Jurkat, Clone E6-1 (cell line): ENCODE measurements at regions not wholly inside any gene's neighbourhood (a gene's known extent, or its start where the extent isn't known, plus 50 kb on each side); places are given as distances from the start of the nearest gene placed in this dataset.
A peak's percentile ranks its signal among the peaks of the same experiment; 100 is the strongest.

Experiments
- DNase-seq: peaks from one replicate; pipeline ENCODE4 v3.0.0-alpha.2; 2011; ENCODE audit warnings: low read depth, low spot score
- H3K4me3 ChIP-seq: 2 replicates; pipeline ENCODE4 v1.5.1; 2011; ENCODE audit warnings: mild to moderate bottlenecking, low read length, control low read depth, moderate library complexity

DNA sequence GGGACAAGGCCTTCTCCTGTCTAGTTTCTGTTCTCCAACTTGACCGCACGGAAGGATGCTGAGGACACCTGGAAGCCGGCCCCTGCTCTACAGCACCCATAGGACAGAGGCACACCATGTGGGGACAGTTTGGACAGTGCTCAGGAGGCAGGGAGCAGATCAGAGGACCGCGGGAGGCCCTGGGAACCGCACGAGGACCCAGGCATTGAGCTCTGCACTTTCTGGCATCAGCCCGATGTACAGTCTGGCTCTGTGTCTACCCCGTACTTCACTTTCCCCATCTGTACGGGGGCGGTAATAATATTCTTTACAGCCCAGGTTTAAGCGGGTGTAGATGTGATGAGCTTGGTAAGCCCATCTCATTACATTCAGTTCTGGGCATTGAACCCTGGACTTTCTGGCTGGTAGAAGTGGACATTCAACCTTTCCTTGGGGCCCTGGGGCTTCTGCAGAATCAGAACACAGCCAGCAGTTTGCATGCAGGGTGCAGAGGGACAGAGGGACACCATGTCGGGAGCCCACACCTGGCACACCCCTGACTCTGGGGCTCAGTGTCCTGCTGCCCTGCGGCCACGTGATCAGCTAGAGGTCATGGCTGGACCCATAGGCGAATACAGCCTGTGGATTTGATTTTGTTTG lies 258.7 kb downstream of the SEC14L1 start:
- no peak overlapping the region for H3K4me3 ChIP-seq
- no peak for DNase-seq

DNA sequence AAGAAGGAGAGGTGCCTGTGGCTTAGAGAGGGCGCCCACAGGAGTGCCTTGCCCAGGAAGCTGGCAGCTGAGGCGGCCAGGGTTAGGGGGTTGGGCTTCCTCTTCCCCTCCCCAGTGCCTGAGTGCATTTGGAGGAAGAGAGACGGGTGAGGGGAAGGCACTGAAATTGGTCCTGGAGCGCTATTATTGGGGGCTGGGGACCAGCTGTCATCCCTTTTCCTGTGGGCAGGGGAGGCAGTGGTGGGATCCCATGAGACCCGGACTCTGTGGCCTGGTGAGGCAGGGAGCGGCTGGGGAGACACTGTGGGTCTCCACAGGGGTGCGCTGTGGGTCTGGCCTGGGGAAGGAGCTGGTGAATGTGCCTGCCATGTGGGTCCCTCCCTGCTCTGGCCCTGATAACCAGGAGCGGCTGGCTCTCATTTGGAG lies 259.7 kb downstream of the SEC14L1 start:
- H3K4me3 ChIP-seq = peak overlapping the region; percentile 14
- DNase-seq = peak; percentile 56

DNA sequence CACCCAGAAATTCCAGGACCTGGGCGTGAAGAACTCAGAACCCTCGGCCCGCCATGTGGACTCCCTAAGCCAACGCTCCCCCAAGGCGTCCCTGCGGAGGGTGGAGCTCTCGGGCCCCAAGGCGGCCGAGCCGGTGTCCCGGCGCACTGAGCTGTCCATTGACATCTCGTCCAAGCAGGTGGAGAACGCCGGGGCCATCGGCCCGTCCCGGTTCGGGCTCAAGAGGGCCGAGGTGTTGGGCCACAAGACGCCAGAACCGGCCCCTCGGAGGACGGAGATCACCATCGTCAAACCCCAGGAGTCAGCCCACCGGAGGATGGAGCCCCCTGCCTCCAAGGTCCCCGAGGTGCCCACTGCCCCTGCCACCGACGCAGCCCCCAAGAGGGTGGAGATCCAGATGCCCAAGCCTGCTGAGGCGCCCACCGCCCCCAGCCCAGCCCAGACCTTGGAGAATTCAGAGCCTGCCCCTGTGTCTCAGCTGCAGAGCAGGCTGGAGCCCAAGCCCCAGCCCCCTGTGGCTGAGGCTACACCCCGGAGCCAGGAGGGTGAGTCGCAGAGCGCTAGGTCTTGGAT lies 261.5 kb downstream of the SEC14L1 start:
- no peak overlapping the region for H3K4me3 ChIP-seq
- DNase-seq = no peak

DNA sequence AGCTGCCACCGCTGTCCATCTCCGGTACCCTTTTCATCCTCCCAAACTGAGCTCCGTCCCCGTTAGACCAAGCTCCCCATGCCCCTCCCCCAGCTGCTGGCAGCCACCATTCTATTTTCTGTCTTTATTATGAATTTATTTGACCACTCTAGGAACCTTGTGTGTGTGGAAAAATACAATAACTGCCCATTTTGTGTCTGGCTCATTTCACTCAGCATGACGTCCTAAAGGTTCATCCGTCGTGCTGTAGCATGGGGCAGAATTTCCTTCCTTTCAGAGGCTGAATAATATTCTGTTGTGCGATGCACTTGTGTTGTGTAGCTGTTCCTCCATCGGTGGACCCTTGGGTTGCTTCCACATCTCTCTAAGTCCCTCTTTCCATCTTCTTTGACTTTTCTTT lies 263.1 kb downstream of the SEC14L1 start:
- no peak for DNase-seq
- H3K4me3 ChIP-seq = no peak overlapping the region

DNA sequence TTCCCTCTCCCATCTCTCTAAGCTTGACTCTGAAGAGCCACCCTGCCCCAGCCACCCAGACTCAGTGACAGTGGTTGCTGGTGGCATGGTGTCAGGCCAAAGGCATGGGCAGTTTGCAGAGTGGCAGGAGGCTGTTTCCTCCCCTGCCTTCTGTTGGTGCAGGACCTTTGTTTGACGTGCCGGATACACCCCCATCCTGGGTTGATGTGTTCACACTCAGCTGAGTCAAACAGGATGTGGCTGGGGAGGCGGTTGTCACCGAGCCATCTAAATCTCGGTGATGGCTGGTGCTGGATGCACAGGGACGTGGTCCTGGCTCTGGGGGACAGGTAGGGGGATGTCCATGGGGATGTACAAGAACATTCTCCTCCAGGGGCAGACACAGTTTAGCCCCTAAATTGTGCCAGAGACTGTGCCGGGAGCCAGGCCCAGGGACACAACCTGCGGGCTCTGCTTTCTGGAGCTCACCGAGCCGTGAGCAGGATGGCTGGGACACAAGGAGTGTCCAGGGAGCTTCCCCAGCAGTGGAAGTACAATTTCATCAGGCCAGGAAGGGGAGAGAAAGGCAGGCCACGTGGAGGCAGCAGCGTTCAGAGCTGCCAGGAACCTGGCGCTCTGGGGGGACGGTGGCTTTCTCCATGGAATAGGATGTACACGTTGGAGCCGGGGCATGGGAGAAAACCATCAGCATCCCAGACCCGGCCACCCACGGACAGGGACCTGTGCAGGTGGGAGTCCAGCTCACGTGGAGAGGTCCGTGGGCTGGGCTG lies 264.2 kb downstream of the SEC14L1 start:
- peak; percentile 91 for DNase-seq
- H3K4me3 ChIP-seq = peak overlapping the region; percentile 46

DNA sequence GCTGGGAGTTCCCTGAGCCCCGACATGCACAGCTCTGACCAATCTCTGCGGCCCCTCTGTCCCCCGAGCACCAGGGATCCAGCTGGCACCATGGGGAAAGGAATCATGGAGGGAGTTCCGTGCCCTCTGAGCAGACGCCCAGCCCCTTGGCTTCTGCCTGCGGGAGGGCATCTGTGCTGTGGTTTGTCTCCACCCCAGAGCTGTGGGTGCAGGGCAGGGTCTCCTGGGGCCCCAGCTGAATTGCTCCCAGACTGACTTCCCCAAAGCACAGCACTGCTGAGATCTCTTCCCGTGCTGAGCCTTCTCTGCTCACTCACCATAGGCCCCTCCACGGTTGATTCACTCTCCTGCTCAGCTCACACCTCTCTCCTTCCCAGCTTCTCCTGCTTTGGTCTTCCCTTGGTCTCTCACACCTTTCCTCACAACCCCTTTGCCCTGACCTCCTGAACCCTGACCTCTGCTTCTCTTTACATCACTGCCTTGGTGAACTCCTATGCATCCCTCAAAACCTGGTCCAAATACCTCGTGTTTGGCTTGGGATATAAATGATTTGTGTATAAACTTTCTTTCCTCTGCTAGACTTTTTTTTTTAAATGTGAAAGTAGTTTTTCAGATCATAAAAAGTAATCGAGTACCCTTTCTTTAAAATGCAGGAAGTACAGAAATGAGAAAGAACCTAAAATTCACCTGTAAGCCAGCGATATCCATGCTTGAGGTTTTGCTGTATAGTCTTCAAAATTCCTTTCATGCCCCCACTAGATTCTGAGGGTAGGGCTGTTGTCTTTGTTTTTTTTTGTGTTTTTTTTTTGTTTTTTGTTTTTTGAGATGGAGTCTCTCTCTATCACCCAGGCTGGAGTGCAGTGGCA lies 265.3 kb downstream of the SEC14L1 start:
- peak; percentile 53 for DNase-seq
- peak overlapping the region; percentile 46 for H3K4me3 ChIP-seq

DNA sequence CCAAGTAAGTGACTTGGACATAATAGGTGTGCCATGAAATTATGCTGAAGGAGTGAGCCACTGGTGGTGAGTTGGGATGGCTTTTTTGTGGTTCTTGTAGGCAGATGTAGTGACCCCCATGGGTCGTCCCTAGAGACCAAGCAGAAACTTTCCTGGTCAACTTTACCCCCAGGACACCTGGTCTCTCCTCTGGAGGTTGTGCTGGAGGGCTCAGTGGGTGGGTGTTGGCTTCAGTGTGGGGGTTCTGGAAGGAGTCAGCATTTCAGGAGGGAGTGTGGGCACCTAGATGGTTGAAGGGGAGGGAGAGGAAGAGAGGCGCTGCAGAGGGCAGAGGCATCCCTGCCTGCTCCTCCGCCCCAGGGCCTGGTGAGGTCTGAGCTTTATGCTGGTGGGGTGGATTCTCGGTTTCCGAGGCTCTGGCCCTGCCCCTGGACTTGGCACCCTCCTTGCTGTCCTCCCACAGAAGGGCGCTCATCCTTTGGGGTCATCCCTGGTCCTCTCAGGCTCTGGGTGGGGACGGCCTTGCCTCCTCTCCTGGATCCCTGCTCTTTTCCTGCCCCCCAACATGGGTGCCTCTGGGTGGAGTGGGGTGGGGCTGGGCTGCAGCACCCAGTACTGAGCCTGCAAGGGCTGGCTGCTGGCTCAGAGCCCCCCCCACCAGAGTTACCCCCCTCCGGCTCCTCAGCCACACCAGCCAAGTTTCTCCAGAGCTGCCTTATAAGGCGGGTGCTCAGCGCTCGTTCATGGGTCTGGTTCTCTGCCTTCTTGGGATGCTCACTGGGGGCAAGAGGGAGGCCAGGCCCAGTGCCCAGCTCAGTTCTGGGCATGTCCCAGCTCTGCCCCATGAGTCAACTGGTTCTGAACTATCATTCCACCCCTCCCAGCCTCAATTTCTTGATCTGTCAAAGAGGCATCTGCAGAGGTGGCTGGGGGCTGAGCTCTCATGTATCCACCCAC lies 266.8 kb downstream of the SEC14L1 start:
- no peak overlapping the region for H3K4me3 ChIP-seq
- no peak for DNase-seq

DNA sequence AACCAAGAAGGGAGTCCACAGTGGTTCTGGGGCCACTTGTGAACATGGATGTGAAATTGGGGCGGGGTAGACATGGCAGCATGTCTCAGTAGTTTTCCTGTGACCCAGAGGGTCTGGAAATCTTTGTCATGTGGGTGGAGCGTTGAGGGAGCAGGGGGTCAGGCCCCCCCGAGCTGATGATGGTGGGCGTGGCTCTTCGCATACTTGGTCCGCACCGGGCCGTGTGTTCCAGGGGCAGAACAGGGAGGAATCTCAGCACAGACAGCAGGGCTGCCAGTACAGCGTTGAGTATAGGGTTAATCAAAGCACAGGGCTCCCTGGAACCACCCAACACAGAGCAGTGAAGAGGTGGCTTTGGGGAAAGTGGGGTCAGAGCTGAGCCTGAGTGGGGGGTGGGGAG lies 267.5 kb downstream of the SEC14L1 start:
- DNase-seq = no peak

DNA sequence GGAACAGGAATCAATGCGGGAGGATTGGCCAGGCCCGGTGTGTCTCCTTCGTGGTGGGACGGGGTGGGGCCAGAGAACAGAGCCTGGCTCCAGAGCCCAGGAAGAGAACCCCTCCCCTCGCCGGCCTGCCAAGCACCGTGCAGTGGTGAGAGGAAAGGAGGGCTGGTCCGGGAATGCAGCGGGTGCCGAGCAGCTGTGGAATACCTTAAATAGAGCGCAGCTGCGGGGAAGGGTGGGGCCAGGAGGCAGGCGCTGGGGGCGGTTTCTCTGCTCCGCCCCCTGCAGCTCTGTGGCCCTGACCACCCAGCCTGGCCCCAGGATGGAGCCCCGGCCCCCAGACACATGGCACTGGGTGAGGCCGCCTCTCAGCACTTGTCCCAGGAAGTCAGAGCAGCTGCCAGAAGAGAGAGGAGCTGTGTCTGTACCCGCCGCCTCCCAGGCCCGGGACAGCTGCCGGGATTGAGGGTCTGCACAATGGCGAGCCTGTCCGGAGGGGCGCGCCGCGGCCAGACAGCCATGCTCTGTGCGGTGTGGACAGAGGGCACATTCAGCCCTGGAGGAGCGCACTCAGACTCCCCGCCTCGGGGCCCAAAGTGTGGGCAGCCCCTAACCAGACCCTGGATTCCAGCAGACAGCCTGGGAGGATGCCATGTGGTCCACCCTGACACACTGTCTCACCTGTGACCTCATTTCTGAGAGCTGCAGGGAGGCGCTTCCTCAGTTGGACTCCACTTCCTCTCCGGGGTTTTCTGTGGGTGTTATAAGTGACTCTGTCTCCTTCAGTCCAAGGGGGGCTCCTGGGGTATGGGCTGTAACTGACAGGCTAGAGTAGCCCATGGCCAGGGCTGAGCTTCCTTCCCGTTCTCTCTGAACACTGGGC lies 268.8 kb downstream of the SEC14L1 start:
- H3K4me3 ChIP-seq = no peak overlapping the region
- no peak for DNase-seq

More for the DNA sequence above, 267.5 kb downstream of the SEC14L1 start:
- no peak overlapping the region for H3K4me3 ChIP-seq

DNA sequence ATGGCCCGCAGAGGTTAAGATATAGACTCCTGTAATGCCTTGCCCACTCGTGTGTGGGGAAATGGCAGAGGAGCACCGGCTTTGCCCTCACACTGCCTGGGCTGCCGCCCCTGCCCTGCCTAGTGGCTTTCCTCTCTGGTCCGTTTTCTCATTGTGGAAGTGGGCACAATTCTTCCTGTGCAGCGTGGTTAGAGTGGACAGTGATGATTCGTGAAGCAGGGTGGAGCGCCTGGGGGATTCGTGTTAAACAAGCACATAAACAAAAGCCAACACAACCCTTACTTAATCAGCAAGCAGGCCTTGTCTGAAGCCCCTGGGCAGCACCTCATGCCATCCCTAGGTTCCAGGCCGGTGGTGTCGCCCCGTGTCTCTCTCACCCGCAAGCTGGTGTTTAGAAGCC lies 269.7 kb downstream of the SEC14L1 start:
- no peak for DNase-seq
- H3K4me3 ChIP-seq = no peak overlapping the region

DNA sequence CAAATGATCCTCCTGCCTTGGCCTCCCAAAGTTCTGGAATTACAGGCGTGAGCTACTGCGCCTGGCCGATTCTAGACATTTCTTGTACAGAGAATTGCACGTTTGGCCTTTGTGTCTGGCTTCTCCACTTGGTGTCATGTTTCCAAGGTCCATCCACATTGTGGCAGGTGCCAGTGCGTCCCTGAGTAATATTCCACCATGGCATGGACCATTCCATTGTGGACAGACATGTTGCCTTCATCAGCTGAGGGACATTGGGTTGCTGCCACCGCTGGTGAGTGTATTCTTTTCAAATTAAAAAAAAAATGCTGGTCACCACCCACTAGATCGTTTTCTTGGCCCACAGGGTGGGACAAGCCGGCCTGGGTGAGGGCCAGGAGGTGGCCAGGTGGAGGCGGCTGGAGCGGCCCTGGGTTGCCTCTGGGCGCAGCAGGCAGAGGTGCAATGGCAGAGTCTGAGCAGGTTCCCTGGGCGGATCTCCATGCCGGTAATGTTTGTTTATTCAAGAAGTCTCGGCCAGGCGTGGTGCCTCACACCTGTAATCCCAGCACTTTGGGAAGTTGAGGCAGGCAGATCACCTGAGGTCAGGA lies 274.1 kb downstream of the SEC14L1 start:
- no peak overlapping the region for H3K4me3 ChIP-seq
- no peak for DNase-seq

DNA sequence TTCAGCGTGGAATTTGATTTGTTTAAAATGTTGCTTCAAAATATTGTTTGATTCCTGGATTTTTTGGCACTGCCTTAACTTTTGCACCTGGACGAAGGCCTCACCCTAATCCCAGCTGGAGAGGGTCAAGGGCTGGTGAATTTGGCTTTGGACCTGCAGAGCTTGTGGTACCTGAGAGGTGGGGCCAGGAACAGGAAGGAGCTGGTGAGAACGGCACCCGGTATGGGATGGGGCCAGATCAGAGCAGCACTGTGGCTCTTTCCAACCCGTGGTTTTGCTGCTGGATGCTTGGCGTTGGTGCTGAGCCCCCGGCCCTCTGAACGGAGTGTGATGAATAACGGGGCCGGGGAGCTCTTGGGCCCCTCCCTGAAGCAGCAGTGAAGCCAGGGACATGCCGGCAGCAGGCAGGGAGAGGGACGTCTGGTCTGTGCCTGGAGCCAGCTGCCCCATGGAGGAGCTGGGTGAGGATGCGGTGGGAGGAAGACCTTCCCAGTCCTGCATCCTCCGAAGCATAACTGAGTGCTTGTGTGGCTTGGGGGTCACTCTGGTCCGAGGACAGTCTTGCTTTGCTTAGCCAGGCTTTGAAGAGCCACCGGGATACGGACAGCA lies 275.4 kb downstream of the SEC14L1 start:
- DNase-seq = no peak
- H3K4me3 ChIP-seq = no peak overlapping the region

DNA sequence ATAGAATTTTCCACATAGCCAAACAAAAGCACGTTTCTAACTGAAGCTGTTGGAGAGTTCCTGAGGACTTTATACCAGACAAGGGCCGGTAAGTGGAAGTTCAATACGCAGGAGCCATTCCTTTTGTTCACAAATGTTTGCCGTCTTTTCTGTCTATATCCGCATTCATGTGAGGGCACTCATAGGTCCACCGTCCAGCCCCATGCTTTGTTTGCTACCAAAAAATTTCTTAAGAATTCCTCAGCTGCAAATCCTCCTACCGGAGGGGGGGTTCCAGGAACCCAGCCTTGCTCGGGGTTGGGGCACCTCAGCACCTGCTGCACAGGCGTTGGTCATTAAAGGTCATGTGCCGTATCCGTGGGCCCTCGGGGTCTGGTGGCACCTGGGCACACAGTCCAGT lies 276.8 kb downstream of the SEC14L1 start:
- no peak overlapping the region for H3K4me3 ChIP-seq
- DNase-seq = no peak

DNA sequence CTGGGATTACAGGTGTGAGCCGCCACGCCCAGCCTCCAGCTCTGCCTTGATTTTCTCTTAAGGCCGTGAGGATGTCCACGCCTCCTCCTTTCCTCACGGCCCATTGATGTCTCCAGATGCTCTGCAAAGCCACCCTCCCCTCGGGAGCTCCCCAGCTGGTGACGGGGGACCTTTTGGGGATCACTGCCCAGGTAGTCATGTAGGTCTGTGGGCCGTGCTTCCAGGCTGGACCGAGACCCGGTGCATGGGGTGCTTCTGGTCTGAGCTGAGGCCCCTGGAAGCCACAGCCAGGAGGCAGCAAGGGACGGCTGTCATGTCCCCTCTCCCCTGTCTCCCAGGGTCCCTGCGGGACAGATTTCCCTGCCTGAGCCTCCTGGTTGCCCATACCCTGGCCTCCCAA lies 277.8 kb downstream of the SEC14L1 start:
- no peak for DNase-seq
- no peak overlapping the region for H3K4me3 ChIP-seq

DNA sequence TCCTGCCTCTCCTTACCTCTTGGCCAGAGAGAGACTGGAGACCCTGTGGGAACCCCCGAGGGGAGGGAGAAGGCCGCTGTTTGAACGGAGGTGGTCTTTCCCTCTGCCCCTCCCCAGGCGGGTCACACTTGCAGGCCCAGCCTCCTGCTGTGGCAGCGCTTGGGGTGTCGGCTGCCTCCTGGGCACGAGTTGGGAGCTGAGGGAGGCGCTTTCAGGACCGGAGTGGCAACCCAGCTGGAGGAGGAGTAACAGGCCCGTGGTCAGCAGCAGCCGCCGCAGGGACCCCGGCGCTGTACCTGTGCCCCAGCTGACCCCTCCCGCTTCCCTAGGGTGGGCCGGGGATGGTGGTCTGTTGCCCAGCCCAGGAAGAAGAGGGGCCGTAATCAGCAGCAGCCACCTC lies 278.3 kb downstream of the SEC14L1 start:
- DNase-seq = no peak
- no peak overlapping the region for H3K4me3 ChIP-seq

DNA sequence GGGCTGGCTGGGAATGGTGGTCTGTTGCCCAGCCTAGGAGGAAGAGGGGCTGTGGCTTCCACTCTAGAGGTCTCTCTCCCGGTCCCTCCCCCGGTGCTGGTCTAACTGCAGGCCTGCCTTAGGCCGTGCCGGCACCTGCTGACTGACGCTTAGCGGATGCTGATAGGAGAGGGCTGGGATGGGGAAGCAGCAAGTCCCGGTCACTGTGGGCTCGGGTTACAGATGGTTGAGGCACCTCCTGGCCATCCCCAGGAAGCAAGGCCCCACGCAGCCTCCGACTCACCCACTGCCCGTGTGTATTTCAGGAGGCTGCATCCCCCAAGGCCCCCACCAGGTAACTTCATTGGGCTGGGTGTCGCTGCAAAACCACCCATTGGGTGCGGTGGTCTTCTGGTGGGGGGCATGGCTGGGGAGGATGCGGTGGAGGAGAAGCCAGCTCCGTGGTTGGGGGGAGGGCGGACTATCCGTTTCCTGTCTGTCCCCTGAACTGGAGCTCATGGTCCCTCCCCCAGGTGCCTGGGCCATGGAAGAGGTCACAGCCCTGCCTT lies 278.9 kb downstream of the SEC14L1 start:
- H3K4me3 ChIP-seq = no peak overlapping the region
- DNase-seq = peak; percentile 62
